ENCODE measurements at regions not wholly inside any gene's neighbourhood (a gene's known extent, or its start where the extent isn't known, plus 50 kb on each side); places are given as distances from the start of the nearest gene placed in this dataset.
"Not testable (repeated sequence)": the region's sequence is repeated elsewhere in the genome, so short reads cannot be mapped to it uniquely, and the experiment has no call there.

- ATAC-seq, result not testable (repeated sequence)
- peak in 1 of 3 donors; percentile 33 for DNase-seq
These were observed 102.3 kb upstream of the TP53BP2 start for GRCh38 chr1:223948041-223948440.

GRCh38 chr1:223936592-223936991 is 90.8 kb upstream of the TP53BP2 start:
- intact Hi-C loops (cut with DNase I, micrococcal nuclease); DNase-seq; H3K36me3 ChIP-seq (ENCODE audit: low read depth); ATAC-seq; H3K4me3 ChIP-seq; H3K9me3 ChIP-seq; H3K4me1 ChIP-seq (ENCODE audit: low read depth): not testable (repeated sequence)

More at GRCh38 chr1:223948041-223948440, 102.3 kb upstream of the TP53BP2 start:
- H3K9me3 ChIP-seq; intact Hi-C loops (cut with DNase I, micrococcal nuclease); H3K4me3 ChIP-seq; H3K4me1 ChIP-seq (ENCODE audit: low read depth); H3K36me3 ChIP-seq (ENCODE audit: low read depth): not testable (repeated sequence)

- H3K4me3 ChIP-seq; DNase-seq; H3K9me3 ChIP-seq; H3K36me3 ChIP-seq (ENCODE audit: low read depth); ATAC-seq; intact Hi-C loops (cut with DNase I, micrococcal nuclease); H3K4me1 ChIP-seq (ENCODE audit: low read depth): not testable (repeated sequence)
These were observed 85.7 kb upstream of the TP53BP2 start for GRCh38 chr1:223931476-223931875.

GRCh38 chr1:223920805-223921204 is 75.1 kb upstream of the TP53BP2 start:
- intact Hi-C loops (cut with DNase I, micrococcal nuclease), result not testable (repeated sequence)
- peak in 2 of 3 donors; percentile 48 to 68 for DNase-seq

GRCh38 chr1:223915476-223915875 is 69.7 kb upstream of the TP53BP2 start:
- H3K36me3 ChIP-seq (ENCODE audit: low read depth); DNase-seq; H3K4me3 ChIP-seq; H3K4me1 ChIP-seq (ENCODE audit: low read depth); H3K9me3 ChIP-seq; ATAC-seq; intact Hi-C loops (cut with DNase I, micrococcal nuclease): not testable (repeated sequence)

More at GRCh38 chr1:223920805-223921204, 75.1 kb upstream of the TP53BP2 start:
- not testable (repeated sequence) for H3K9me3 ChIP-seq; H3K36me3 ChIP-seq (ENCODE audit: low read depth); H3K4me3 ChIP-seq; H3K4me1 ChIP-seq (ENCODE audit: low read depth); ATAC-seq

GRCh38 chr1:223913715-223914114 is 68.0 kb upstream of the TP53BP2 start:
- H3K4me3 ChIP-seq; intact Hi-C loops (cut with DNase I, micrococcal nuclease); H3K4me1 ChIP-seq (ENCODE audit: low read depth); H3K36me3 ChIP-seq (ENCODE audit: low read depth); DNase-seq; ATAC-seq; H3K9me3 ChIP-seq: not testable (repeated sequence)

- intact Hi-C loops (cut with DNase I, micrococcal nuclease); H3K9me3 ChIP-seq; DNase-seq; H3K4me3 ChIP-seq; H3K36me3 ChIP-seq (ENCODE audit: low read depth); ATAC-seq; H3K4me1 ChIP-seq (ENCODE audit: low read depth): not testable (repeated sequence)
- peak; percentile 8 for TF ChIP-seq CTCF (IDR thresholded peaks at IDR 0.05)
These were observed 62.3 kb upstream of the TP53BP2 start for GRCh38 chr1:223907943-223908587.

- DNase-seq; H3K4me1 ChIP-seq (ENCODE audit: low read depth); intact Hi-C loops (cut with DNase I, micrococcal nuclease); H3K36me3 ChIP-seq (ENCODE audit: low read depth); ATAC-seq; H3K4me3 ChIP-seq; H3K9me3 ChIP-seq: not testable (repeated sequence)
These were observed 57.5 kb upstream of the TP53BP2 start for GRCh38 chr1:223903221-223903620.

GRCh38 chr1:223899775-223900174 is 54.0 kb upstream of the TP53BP2 start:
- intact Hi-C loops (cut with DNase I, micrococcal nuclease); DNase-seq; ATAC-seq; H3K36me3 ChIP-seq (ENCODE audit: low read depth); H3K4me3 ChIP-seq; H3K9me3 ChIP-seq; H3K4me1 ChIP-seq (ENCODE audit: low read depth): not testable (repeated sequence)

GRCh38 chr1:223897097-223897496 is 51.4 kb upstream of the TP53BP2 start:
- H3K4me1 ChIP-seq (ENCODE audit: low read depth); H3K36me3 ChIP-seq (ENCODE audit: low read depth); intact Hi-C loops (cut with DNase I, micrococcal nuclease); H3K9me3 ChIP-seq; ATAC-seq; DNase-seq; H3K4me3 ChIP-seq: not testable (repeated sequence)

GRCh38 chr1:223895950-223896349 is 50.2 kb upstream of the TP53BP2 start:
- intact Hi-C loops (cut with DNase I, micrococcal nuclease); H3K4me3 ChIP-seq; H3K9me3 ChIP-seq; H3K4me1 ChIP-seq (ENCODE audit: low read depth); H3K36me3 ChIP-seq (ENCODE audit: low read depth); ATAC-seq; DNase-seq: not testable (repeated sequence)
